ENCODE measurements at regions not wholly inside any gene's neighbourhood (a gene's known extent, or its start where the extent isn't known, plus 50 kb on each side); places are given as distances from the start of the nearest gene placed in this dataset.
A peak's percentile ranks its signal among the peaks of the same experiment; 100 is the strongest.

DNA sequence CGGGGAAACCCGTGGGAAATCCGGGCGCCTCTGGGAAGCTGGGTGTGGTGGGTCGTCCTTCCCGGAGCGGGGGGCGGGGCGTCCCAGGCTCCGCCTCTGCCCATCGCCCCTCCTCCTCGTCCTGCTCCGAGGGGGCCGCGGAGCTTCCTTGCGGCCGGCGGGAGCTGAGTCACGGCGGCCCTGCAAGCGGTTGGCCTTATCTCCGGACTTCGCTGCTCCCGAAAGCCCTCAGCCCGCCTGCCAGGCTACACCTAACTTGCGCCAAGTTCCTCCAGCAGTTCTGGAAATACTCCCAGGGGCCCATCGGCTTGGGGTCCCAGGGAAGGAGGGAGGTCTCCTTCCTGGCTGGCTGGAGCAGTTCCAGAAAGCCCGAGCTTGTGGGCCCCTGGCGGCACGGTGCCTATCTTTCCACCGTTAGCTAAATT is 54.1 kb upstream of the CDKN2AIPNL start:
- Histone ChIP-seq H3K4me3 (peak overlapping the region; percentile 99), H3K4me2 (ENCODE audit: control insufficient read depth, insufficient read depth) (peak overlapping the region; percentile 96), H3K9ac (ENCODE audit: control insufficient read depth, insufficient read depth, low read length) (peak overlapping the region; percentile 94), H4K20me1 (ENCODE audit: control insufficient read depth, insufficient read depth) (no peaks in the 10 kb centered on the region), H3K27ac (ENCODE audit: control insufficient read depth, insufficient read depth) (peak overlapping the region; percentile 82), H3K79me2 (ENCODE audit: control insufficient read depth, insufficient read depth, low read length) (no peaks in the 10 kb centered on the region), H2AFZ (ENCODE audit: control insufficient read depth, low read depth, low read length) (peak overlapping the region; percentile 89), H3K4me1 (ENCODE audit: control insufficient read depth, insufficient read depth, low read length) (peaks cover 11% of the 10 kb centered on the region), H3K9me3 (replicated peaks; ENCODE audit: control insufficient read depth, insufficient read depth, low read length) (no peaks in the 10 kb centered on the region), H3K36me3 (ENCODE audit: control insufficient read depth in 2 of 2, insufficient read depth in 2 of 2, low read length in 1 of 2) (no peaks in the 10 kb centered on the region), H3K27me3 (replicated peaks in 1 of 2; ENCODE audit: control insufficient read depth in 2 of 2, insufficient read depth in 2 of 2, low read length in 1 of 2) (no peaks in the 10 kb centered on the region)
- peak; percentile 93 for ATAC-seq
- TF ChIP-seq CBFB (IDR thresholded peaks at IDR 0.05; ENCODE audit: low read depth) (peak; percentile 24; the same call in 1 of the 2 replicates), SMAD5 (IDR thresholded peaks at IDR 0.05; ENCODE audit: low read depth) (0 out of 2 replicates have a peak, but pooled peaks have one; percentile 34), NR2C1 (IDR thresholded peaks at IDR 0.05) (no peak), JUNB (IDR thresholded peaks at IDR 0.05) (no peak), EED (IDR thresholded peaks at IDR 0.05; ENCODE audit: low read depth) (0 out of 2 replicates have a peak, but pooled peaks have one; percentile 35), IKZF2 (IDR thresholded peaks at IDR 0.05) (peak; percentile 58 to 61), RUNX3 (IDR thresholded peaks at IDR 0.05; ENCODE audit: low read length) (peak; percentile 24; the same call in 1 of the 2 replicates), POLR2AphosphoS5 (IDR thresholded peaks at IDR 0.05; ENCODE audit: low read length) (peak; percentile 68; the same call in 1 of the 2 replicates), SREBF2 (IDR thresholded peaks at IDR 0.05; ENCODE audit: low read length) (no peak), BACH1 (IDR thresholded peaks at IDR 0.05; ENCODE audit: borderline replicate concordance) (peak; percentile 79; the same call in 1 of the 2 replicates), MEF2A (IDR thresholded peaks at IDR 0.05; ENCODE audit: insufficient read depth, low read depth, low read length) (no peak), NRF1 (conservative IDR thresholded peaks at IDR 0.05; ENCODE audit: low read depth, low read length) (no peak), SMARCA5 (IDR thresholded peaks at IDR 0.05) (peak; percentile 14; the same call in 1 of the 2 replicates), IKZF1 (conservative IDR thresholded peaks at IDR 0.05) (peak; percentile 70), RELA (IDR thresholded peaks at IDR 0.05; ENCODE audit: borderline replicate concordance, partially characterized antibody) (peak; percentile 60), POLR2A (IDR thresholded peaks at IDR 0.05; ENCODE audit: low read depth, low read length) (peak; percentile 85), PAX5 (IDR thresholded peaks at IDR 0.05; ENCODE audit: borderline replicate concordance, low read depth, low read length) (no peak)
- TF ChIP-seq, protein P1, sequence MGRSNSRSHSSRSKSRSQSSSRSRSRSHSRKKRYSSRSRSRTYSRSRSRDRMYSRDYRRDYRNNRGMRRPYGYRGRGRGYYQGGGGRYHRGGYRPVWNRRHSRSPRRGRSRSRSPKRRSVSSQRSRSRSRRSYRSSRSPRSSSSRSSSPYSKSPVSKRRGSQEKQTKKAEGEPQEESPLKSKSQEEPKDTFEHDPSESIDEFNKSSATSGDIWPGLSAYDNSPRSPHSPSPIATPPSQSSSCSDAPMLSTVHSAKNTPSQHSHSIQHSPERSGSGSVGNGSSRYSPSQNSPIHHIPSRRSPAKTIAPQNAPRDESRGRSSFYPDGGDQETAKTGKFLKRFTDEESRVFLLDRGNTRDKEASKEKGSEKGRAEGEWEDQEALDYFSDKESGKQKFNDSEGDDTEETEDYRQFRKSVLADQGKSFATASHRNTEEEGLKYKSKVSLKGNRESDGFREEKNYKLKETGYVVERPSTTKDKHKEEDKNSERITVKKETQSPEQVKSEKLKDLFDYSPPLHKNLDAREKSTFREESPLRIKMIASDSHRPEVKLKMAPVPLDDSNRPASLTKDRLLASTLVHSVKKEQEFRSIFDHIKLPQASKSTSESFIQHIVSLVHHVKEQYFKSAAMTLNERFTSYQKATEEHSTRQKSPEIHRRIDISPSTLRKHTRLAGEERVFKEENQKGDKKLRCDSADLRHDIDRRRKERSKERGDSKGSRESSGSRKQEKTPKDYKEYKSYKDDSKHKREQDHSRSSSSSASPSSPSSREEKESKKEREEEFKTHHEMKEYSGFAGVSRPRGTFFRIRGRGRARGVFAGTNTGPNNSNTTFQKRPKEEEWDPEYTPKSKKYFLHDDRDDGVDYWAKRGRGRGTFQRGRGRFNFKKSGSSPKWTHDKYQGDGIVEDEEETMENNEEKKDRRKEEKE (IDR thresholded peaks at IDR 0.05), result no peak
- TF ChIP-seq, protein P2, sequence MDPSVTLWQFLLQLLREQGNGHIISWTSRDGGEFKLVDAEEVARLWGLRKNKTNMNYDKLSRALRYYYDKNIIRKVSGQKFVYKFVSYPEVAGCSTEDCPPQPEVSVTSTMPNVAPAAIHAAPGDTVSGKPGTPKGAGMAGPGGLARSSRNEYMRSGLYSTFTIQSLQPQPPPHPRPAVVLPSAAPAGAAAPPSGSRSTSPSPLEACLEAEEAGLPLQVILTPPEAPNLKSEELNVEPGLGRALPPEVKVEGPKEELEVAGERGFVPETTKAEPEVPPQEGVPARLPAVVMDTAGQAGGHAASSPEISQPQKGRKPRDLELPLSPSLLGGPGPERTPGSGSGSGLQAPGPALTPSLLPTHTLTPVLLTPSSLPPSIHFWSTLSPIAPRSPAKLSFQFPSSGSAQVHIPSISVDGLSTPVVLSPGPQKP (IDR thresholded peaks at IDR 0.05; ENCODE audit: low read depth, low read length), result no peak
- TF ChIP-seq, protein P3, sequence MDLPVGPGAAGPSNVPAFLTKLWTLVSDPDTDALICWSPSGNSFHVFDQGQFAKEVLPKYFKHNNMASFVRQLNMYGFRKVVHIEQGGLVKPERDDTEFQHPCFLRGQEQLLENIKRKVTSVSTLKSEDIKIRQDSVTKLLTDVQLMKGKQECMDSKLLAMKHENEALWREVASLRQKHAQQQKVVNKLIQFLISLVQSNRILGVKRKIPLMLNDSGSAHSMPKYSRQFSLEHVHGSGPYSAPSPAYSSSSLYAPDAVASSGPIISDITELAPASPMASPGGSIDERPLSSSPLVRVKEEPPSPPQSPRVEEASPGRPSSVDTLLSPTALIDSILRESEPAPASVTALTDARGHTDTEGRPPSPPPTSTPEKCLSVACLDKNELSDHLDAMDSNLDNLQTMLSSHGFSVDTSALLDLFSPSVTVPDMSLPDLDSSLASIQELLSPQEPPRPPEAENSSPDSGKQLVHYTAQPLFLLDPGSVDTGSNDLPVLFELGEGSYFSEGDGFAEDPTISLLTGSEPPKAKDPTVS (IDR thresholded peaks at IDR 0.05; ENCODE audit: low read depth, low read length), result no peak
- SMC1A ChIA-PET (ENCODE audit: uncharacterized antibody, unreplicated experiment), result interaction anchor here (0.8 to 4.4 kb wide), 15 partner anchors 12 to 162 kb away, joined by 3 to 20 read pairs (median 4); partner anchors contain the start of gene CDKN2AIPNL
- CTCF ChIA-PET, result interaction anchor here (0.8 to 3.5 kb wide), 10 partner anchors 12 to 121 kb away, joined by 3 to 17 read pairs (median 5); partner anchors contain the start of gene CDKN2AIPNL
- WGBS (ENCODE audit: insufficient coverage, insufficient replicate concordance, low lambda C conversion rate, missing lambda C conversion rate), result 3% methylated on average over 31 of the region's 31 CpGs
- in situ Hi-C loops (cut with MboI) (no loop called here), intact Hi-C loops (cut with micrococcal nuclease; ENCODE audit: unreplicated experiment) (loop anchor here (5.0 kb wide), 1 partner anchor 61 kb away; the partner anchor contains the start of gene JADE2)
- POLR2A ChIA-PET, result interaction anchor here (0.5 to 3.1 kb wide), 19 partner anchors 10 to 240 kb away, joined by 3 to 14 read pairs (median 4); partner anchors contain the start of genes JADE2 and PPP2CA
- RAD21 ChIA-PET (ENCODE audit: unreplicated experiment), result interaction anchor here (0.6 to 3.1 kb wide), 15 partner anchors 19 to 439 kb away, joined by 3 to 20 read pairs (median 5); partner anchors contain the start of genes CDKN2AIPNL and JADE2
- DNase-seq (ENCODE audit: low read depth, low spot score), result peak; percentile 43
- no peak for FAIRE-seq
- no TSS peak for BruUV-seq (replicated peaks)

Measured in GM12878 (cell line).